Sciatic nerve (tissue), 2 donors: ENCODE measurements at regions not wholly inside any gene's neighbourhood (a gene's known extent, or its start where the extent isn't known, plus 50 kb on each side); places are given as distances from the start of the nearest gene placed in this dataset.
"Not testable (repeated sequence)": the region's sequence is repeated elsewhere in the genome, so short reads cannot be mapped to it uniquely, and the experiment has no call there.

Source experiments
- ATAC-seq: fragments of 200-7000 bp; cut with Tn5 transposase; one replicate; pipeline ENCODE4 v1.9.1; 2020; ENCODE audit warnings: mild to moderate bottlenecking, moderate library complexity
- DNase-seq: peaks from one replicate; pipeline ENCODE4 v3.0.0-alpha.2; 2020; ENCODE audit warnings: low spot score
- intact Hi-C: fragments of 100-400 bp; cut with DNase I; formaldehyde crosslinking; loops from one replicate; pipeline ENCODE4 v1.14.2; 2022
- donor health status: DM: no; HTN: no; CAD: no.
- donor health status: DM: no; HTN: no; CAD: no.

- DNase-seq (no peak), ATAC-seq (no peak)
- intact Hi-C loops = no loop called here
These were observed 114.2 kb downstream of the TTC6 start for GRCh38 chr14:37709419-37710195.

GRCh38 chr14:37711356-37711830 lies 116.0 kb downstream of the TTC6 start:
- DNase-seq (no peak), ATAC-seq (no peak)
- intact Hi-C loops = no loop called here

- ATAC-seq (no peak), DNase-seq (no peak)
- intact Hi-C loops = no loop called here
These were observed 116.5 kb downstream of the TTC6 start for GRCh38 chr14:37711831-37712475.

- intact Hi-C loops, DNase-seq, ATAC-seq: not testable (repeated sequence)
These were observed 117.0 kb downstream of the TTC6 start for GRCh38 chr14:37712476-37712860.

GRCh38 chr14:37712976-37713431 lies 117.6 kb downstream of the TTC6 start:
- intact Hi-C loops = no loop called here
- no peak for ATAC-seq

GRCh38 chr14:37720131-37720530 lies 124.7 kb downstream of the TTC6 start:
- DNase-seq = no peak
- intact Hi-C loops = no loop called here
- no peak for ATAC-seq

More at GRCh38 chr14:37712976-37713431, 117.6 kb downstream of the TTC6 start:
- no peak for DNase-seq

GRCh38 chr14:37721976-37722659 lies 126.7 kb downstream of the TTC6 start:
- ATAC-seq = no peak

GRCh38 chr14:37723515-37723914 lies 128.1 kb downstream of the TTC6 start:
- no peak for DNase-seq
- intact Hi-C loops = no loop called here
- ATAC-seq = no peak

More at GRCh38 chr14:37721976-37722659, 126.7 kb downstream of the TTC6 start:
- DNase-seq = no peak
- intact Hi-C loops = no loop called here

- intact Hi-C loops = no loop called here
- DNase-seq (no peak), ATAC-seq (no peak)
These were observed 131.3 kb downstream of the TTC6 start for GRCh38 chr14:37726708-37727107.

GRCh38 chr14:37729218-37729617 lies 133.8 kb downstream of the TTC6 start:
- ATAC-seq (no peak), DNase-seq (no peak)
- intact Hi-C loops = no loop called here

GRCh38 chr14:37731094-37731493 lies 135.7 kb downstream of the TTC6 start:
- ATAC-seq (no peak), DNase-seq (no peak)
- intact Hi-C loops = no loop called here

- DNase-seq (no peak), ATAC-seq (no peak)
- intact Hi-C loops = no loop called here
These were observed 150.2 kb downstream of the TTC6 start for GRCh38 chr14:37745657-37746056.

- no peak for ATAC-seq
- intact Hi-C loops = no loop called here
- DNase-seq = no peak
These were observed 150.9 kb downstream of the TTC6 start for GRCh38 chr14:37746140-37746832.

- ATAC-seq (no peak), DNase-seq (no peak)
- intact Hi-C loops = no loop called here
These were observed 158.0 kb downstream of the TTC6 start for GRCh38 chr14:37753459-37753858.

- intact Hi-C loops, ATAC-seq, DNase-seq: not testable (repeated sequence)
These were observed 164.8 kb downstream of the TTC6 start for GRCh38 chr14:37760275-37760674.

- intact Hi-C loops = no loop called here
- no peak for ATAC-seq
These were observed 167.8 kb downstream of the TTC6 start for GRCh38 chr14:37763266-37763665.

GRCh38 chr14:37772283-37772682 lies 176.9 kb downstream of the TTC6 start:
- intact Hi-C loops, ATAC-seq: not testable (repeated sequence)
- peak; percentile 52 for DNase-seq

More at GRCh38 chr14:37763266-37763665, 167.8 kb downstream of the TTC6 start:
- no peak for DNase-seq

- DNase-seq (no peak), ATAC-seq (no peak)
- intact Hi-C loops = no loop called here
These were observed 181.5 kb downstream of the TTC6 start for GRCh38 chr14:37776791-37777499.
